CD8-positive, alpha-beta memory T cell (primary cell): ENCODE measurements at regions not wholly inside any gene's neighbourhood (a gene's known extent, or its start where the extent isn't known, plus 50 kb on each side); places are given as distances from the start of the nearest gene placed in this dataset.
"Not testable (repeated sequence)": the region's sequence is repeated elsewhere in the genome, so short reads cannot be mapped to it uniquely, and the experiment has no call there.

Experiments
- CTCF ChIA-PET: fragments of 350-600 bp; sonication (Branson Sonifier 250); formaldehyde crosslinking; loops from one replicate; lab custom pipeline; 2021; ENCODE audit warnings: antibody characterized with exemption; lab: Charles Lee
- POLR2A ChIA-PET: fragments of 350-600 bp; sonication (Branson Sonifier 250); formaldehyde crosslinking; loops from one replicate; lab custom pipeline; 2021; ENCODE audit warnings: antibody characterized with exemption; lab: Charles Lee
- DNase-seq, 5 donors: peaks; one replicate each; pipeline versions ENCODE4 v3.0.0 to v3.0.0-alpha.2; 2020 to 2022; ENCODE audit warnings: mixed read lengths in 1 of 5
- H3K27ac ChIP-seq: one replicate; pipeline ENCODE4 v1.7.0; 2013; ENCODE audit warnings: low read depth, mild to moderate bottlenecking, low read length, moderate library complexity
- H3K27me3 ChIP-seq: 2 replicates; pipeline ENCODE4 v1.7.0; 2013; ENCODE audit warnings: low read length, mild to moderate bottlenecking; ENCODE audit not compliant: insufficient read depth, poor library complexity, severe bottlenecking
- H3K36me3 ChIP-seq: 2 replicates; pipeline ENCODE4 v1.7.0; 2013; ENCODE audit warnings: mild to moderate bottlenecking, low read length, moderate library complexity; ENCODE audit not compliant: insufficient read depth
- H3K4me1 ChIP-seq: 2 replicates; pipeline ENCODE4 v1.7.0; 2013; ENCODE audit warnings: mild to moderate bottlenecking, low read length, moderate library complexity; ENCODE audit not compliant: insufficient read depth
- H3K4me3 ChIP-seq: 2 replicates; pipeline ENCODE4 v1.7.0; 2013; ENCODE audit warnings: mild to moderate bottlenecking, low read length
- H3K9me3 ChIP-seq: 2 replicates; pipeline ENCODE4 v1.7.0; 2013; ENCODE audit warnings: mild to moderate bottlenecking, low read length
- H3K27ac Mint-ChIP-seq, 8 donors: one replicate each; pipeline ENCODE4 v1.8.0; 2020 to 2021; ENCODE audit warnings: mixed read lengths in 8 of 8, mild to moderate bottlenecking in 6 of 8, inconsistent platforms in 3 of 8, moderate library complexity in 3 of 8
- H3K27me3 Mint-ChIP-seq, 2 donors: one replicate each; pipeline ENCODE4 v1.8.0; 2020 to 2021; ENCODE audit warnings: mixed read lengths in 2 of 2, mild to moderate bottlenecking in 1 of 2, moderate library complexity in 1 of 2
- H3K36me3 Mint-ChIP-seq, 3 donors: one replicate each; pipeline ENCODE4 v1.8.0; 2020 to 2021; ENCODE audit warnings: mixed read lengths in 3 of 3, inconsistent platforms in 1 of 3, mild to moderate bottlenecking in 1 of 3
- H3K4me1 Mint-ChIP-seq, 3 donors: one replicate each; pipeline ENCODE4 v1.8.0; 2020 to 2021; ENCODE audit warnings: mixed read lengths in 3 of 3, inconsistent platforms in 1 of 3, mild to moderate bottlenecking in 1 of 3
- H3K4me3 Mint-ChIP-seq, 7 donors: one replicate each; pipeline ENCODE4 v1.8.0; 2020 to 2021; ENCODE audit warnings: mixed read lengths in 7 of 7, mild to moderate bottlenecking in 6 of 7, moderate library complexity in 4 of 7, inconsistent platforms in 2 of 7
- H3K9me3 Mint-ChIP-seq, 5 donors: one replicate each; pipeline ENCODE4 v1.8.0; 2020 to 2022; ENCODE audit warnings: mixed read lengths in 5 of 5, mild to moderate bottlenecking in 3 of 5, moderate library complexity in 2 of 5, inconsistent platforms in 1 of 5

DNA sequence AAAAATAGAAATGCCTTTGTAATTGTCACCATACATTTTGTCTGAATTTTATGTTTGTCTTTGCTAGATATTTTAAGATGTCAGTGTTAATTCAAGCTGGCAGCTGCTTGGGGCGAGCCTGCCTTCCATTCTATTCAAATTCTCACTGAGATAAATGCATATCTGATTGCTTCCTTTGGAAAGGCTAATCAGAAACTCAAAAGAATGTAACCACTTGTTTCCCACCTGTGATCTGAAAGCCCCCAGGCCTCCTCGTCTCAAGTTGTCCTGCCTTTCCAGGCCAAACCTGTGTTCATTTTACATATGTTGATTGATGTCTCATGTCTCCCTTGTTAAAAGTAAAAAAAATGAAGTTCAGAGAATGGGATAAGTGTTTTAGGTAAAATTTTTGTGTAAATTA, 318.7 kb upstream of the TECRL start:
- H3K27me3 Mint-ChIP-seq = no peaks in the 10 kb centered on the region
- POLR2A ChIA-PET = no interaction called here
- no peak overlapping the region for H3K27ac Mint-ChIP-seq
- Histone ChIP-seq H3K27ac (no peak overlapping the region), H3K36me3 (no peaks in the 10 kb centered on the region), H3K9me3 (no peaks in the 10 kb centered on the region), H3K27me3 (no peaks in the 10 kb centered on the region), H3K4me3 (no peak overlapping the region), H3K4me1 (no peaks in the 10 kb centered on the region)
- no peaks in the 10 kb centered on the region for H3K4me1 Mint-ChIP-seq
- H3K4me3 Mint-ChIP-seq = no peak overlapping the region
- DNase-seq = no peak
- CTCF ChIA-PET = no interaction called here
- H3K36me3 Mint-ChIP-seq = no peaks in the 10 kb centered on the region
- H3K9me3 Mint-ChIP-seq = peaks cover 8 to 32% (median 16%) of the 10 kb centered on the region in 5 donors

DNA sequence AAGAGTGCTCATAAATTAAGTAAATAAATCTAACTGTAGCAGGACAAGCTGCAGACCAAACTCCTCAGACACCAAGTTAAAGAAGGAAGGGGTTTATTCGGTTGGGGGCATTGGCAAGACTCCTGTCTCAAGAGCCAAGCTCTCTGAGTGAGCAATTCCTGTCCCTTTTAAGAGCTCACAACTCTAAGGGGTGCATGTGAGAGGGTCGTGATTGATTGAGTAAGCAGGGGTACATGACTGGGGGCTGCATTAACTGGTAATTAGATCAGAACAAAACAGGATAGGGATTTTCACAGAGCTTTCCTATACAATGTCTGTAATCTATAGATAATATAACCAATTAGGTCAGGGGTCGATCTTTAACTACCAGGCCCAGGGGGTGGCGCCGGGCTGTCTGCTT, 318.1 kb upstream of the TECRL start:
- H3K4me1 ChIP-seq, POLR2A ChIA-PET, H3K4me1 Mint-ChIP-seq, H3K27ac Mint-ChIP-seq, DNase-seq, CTCF ChIA-PET, H3K4me3 ChIP-seq, H3K27ac ChIP-seq, H3K4me3 Mint-ChIP-seq, H3K27me3 Mint-ChIP-seq, H3K9me3 ChIP-seq, H3K36me3 Mint-ChIP-seq, H3K36me3 ChIP-seq, H3K27me3 ChIP-seq: not testable (repeated sequence)
- H3K9me3 Mint-ChIP-seq = peaks cover 6 to 30% (median 11%) of the 10 kb centered on the region in 5 donors

DNA sequence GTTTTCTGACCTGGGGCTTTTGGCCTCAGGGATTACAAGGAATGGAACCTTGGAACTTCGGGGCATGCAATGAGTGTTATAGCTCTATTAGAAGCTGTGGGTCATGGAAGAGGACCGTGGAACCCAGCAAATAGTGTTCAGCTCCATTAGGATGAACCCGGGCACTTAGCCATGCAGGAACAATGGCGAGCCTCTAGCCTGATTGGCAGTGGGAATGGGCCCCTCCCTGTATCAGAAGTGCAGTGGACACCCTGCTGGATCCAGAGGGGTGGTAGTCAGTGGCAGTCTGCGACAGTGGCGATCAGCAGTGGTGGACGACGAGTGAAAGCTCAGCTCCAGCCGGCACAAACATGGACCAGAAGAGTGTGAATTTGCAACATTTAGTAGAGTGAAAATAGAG, 315.4 kb upstream of the TECRL start:
- Histone ChIP-seq H3K36me3 (no peaks in the 10 kb centered on the region), H3K9me3 (no peaks in the 10 kb centered on the region), H3K4me1 (no peaks in the 10 kb centered on the region), H3K27ac (no peak overlapping the region), H3K4me3 (no peak overlapping the region), H3K27me3 (no peaks in the 10 kb centered on the region)
- CTCF ChIA-PET = no interaction called here
- Mint-ChIP-seq H3K4me1 (no peaks in the 10 kb centered on the region), H3K4me3 (no peak overlapping the region), H3K9me3 (peaks cover 3 to 31% (median 11%) of the 10 kb centered on the region in 5 donors), H3K27ac (no peak overlapping the region), H3K36me3 (no peaks in the 10 kb centered on the region), H3K27me3 (no peaks in the 10 kb centered on the region)
- POLR2A ChIA-PET = no interaction called here
- DNase-seq = no peak

DNA sequence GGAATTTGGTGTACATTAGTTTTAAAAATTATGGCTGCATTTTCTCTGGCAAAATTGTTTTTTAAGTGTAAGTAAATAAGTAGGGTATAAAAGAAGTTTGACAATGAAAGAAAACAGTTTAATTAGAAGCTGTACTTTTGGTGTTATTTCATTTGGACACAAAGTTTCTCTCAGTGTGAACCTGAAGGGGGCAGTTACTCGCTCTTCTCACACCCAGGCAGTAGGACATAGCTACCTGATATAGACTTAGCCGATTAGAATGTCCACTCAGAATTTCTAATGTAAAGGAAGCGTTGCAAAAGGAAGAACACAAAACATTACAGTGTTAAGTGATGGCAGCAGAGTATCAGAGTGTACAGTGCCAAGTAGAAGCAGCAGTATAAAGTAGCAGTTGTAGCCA, 311.9 kb upstream of the TECRL start:
- no peaks in the 10 kb centered on the region for H3K4me1 Mint-ChIP-seq
- no peaks in the 10 kb centered on the region for H3K9me3 ChIP-seq
- ChIA-PET CTCF (no interaction called here), POLR2A (no interaction called here)
- DNase-seq = no peak
- no peak overlapping the region for H3K27ac ChIP-seq
- H3K27me3 Mint-ChIP-seq = no peaks in the 10 kb centered on the region
- H3K4me1 ChIP-seq = no peaks in the 10 kb centered on the region
- H3K4me3 Mint-ChIP-seq = no peak overlapping the region
- peaks cover 0 to 22% (median 8%) of the 10 kb centered on the region in 5 donors for H3K9me3 Mint-ChIP-seq
- H3K36me3 Mint-ChIP-seq = peaks cover 0 to 2% (median 0%) of the 10 kb centered on the region in 3 donors
- H3K4me3 ChIP-seq = no peak overlapping the region
- H3K27ac Mint-ChIP-seq = no peak overlapping the region
- H3K36me3 ChIP-seq = no peaks in the 10 kb centered on the region
- no peaks in the 10 kb centered on the region for H3K27me3 ChIP-seq

DNA sequence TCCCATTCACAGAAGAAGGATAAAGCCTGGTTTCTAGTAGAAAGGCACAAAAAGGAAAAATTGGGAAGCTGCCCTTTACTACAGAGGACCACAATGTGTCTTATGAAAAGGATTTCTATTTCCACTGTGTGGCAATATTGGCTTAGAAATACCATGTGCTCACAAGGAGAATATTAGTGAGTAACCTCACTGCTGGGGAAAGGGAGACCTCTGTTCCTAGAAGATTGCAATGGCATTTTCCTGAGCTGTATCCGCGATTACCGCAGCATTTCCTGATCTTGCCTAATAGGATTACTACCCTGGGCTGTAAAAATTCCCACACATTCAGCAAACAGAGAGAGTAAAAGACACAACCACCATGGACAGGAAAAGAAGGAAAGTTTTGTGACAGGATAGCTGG, 308.8 kb upstream of the TECRL start:
- peaks cover 0 to 30% (median 5%) of the 10 kb centered on the region in 5 donors for H3K9me3 Mint-ChIP-seq
- H3K4me1 Mint-ChIP-seq = no peaks in the 10 kb centered on the region

DNA sequence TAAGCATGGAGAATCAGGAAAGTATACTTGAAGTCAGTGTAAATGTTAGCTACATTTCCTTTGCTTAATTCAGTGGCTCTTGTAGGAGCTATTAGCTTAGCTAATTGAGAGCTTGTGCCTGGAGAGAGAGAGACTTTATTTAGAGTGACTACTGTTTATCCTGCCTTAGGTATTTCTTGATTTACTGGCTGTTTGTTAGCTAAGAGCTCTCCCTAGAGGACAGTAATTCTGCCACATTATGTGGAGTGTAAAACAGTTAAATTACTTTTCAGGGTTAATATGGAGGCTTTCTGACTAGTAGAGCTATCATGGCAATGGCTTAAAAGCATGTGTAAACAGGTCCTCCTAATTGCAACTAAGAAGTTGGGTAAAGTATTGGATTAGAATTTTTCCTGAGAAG, 306.5 kb upstream of the TECRL start:
- Histone ChIP-seq H3K36me3 (no peaks in the 10 kb centered on the region), H3K9me3 (no peaks in the 10 kb centered on the region), H3K4me1 (no peaks in the 10 kb centered on the region), H3K27me3 (no peaks in the 10 kb centered on the region), H3K27ac (no peak overlapping the region), H3K4me3 (no peak overlapping the region)
- Mint-ChIP-seq H3K27me3 (no peaks in the 10 kb centered on the region), H3K4me3 (no peak overlapping the region), H3K4me1 (no peaks in the 10 kb centered on the region), H3K9me3 (peaks cover 0 to 24% (median 0%) of the 10 kb centered on the region in 5 donors), H3K36me3 (peaks cover 0 to 2% (median 0%) of the 10 kb centered on the region in 3 donors), H3K27ac (no peak overlapping the region)
- DNase-seq = no peak
- POLR2A ChIA-PET = no interaction called here
- CTCF ChIA-PET = no interaction called here

More for the DNA sequence above, 308.8 kb upstream of the TECRL start:
- Histone ChIP-seq H3K9me3 (no peaks in the 10 kb centered on the region), H3K36me3 (no peaks in the 10 kb centered on the region), H3K27ac (no peak overlapping the region), H3K4me3 (no peak overlapping the region), H3K4me1 (no peaks in the 10 kb centered on the region), H3K27me3 (no peaks in the 10 kb centered on the region)
- no peak overlapping the region for H3K4me3 Mint-ChIP-seq
- no peaks in the 10 kb centered on the region for H3K27me3 Mint-ChIP-seq
- CTCF ChIA-PET = no interaction called here
- POLR2A ChIA-PET = no interaction called here
- no peak for DNase-seq
- no peak overlapping the region for H3K27ac Mint-ChIP-seq
- H3K36me3 Mint-ChIP-seq = peaks cover 0 to 2% (median 0%) of the 10 kb centered on the region in 3 donors

DNA sequence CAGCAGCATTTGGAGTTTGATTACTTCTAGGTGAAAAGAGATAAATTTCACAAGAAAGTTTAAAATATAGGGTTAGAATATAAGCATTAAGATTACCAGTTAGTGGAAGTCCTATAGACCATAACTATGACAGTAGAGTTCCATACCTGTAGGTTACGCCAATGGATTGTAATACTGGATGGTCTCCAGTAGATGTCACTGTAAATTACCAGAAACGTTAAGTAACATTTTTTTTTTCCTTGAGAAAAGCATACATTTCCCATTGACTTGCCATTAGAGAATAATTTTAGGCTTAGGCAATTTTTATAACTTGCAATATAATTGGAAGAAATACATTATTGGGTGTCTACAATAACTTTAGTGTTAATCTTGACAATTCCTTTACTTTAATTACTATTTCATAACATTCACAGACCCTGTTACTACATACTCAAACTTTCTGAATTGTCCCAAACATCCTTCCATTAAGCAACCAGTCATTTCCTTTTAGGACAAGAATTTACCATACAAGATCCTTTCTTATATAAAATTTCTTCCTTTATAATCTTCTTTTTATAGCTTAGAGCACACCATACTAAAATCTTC, 304.1 kb upstream of the TECRL start:
- H3K27ac Mint-ChIP-seq = no peak overlapping the region
- H3K27ac ChIP-seq = no peak overlapping the region
- no peaks in the 10 kb centered on the region for H3K9me3 ChIP-seq
- peaks cover 0 to 2% (median 0%) of the 10 kb centered on the region in 3 donors for H3K36me3 Mint-ChIP-seq
- CTCF ChIA-PET = no interaction called here
- no peaks in the 10 kb centered on the region for H3K27me3 Mint-ChIP-seq
- POLR2A ChIA-PET = no interaction called here
- H3K4me3 ChIP-seq = no peak overlapping the region
- H3K27me3 ChIP-seq = no peaks in the 10 kb centered on the region
- H3K36me3 ChIP-seq = no peaks in the 10 kb centered on the region
- no peak overlapping the region for H3K4me3 Mint-ChIP-seq
- no peaks in the 10 kb centered on the region for H3K4me1 ChIP-seq
- no peaks in the 10 kb centered on the region for H3K4me1 Mint-ChIP-seq
- peaks cover 0 to 20% (median 0%) of the 10 kb centered on the region in 5 donors for H3K9me3 Mint-ChIP-seq
- no peak for DNase-seq

DNA sequence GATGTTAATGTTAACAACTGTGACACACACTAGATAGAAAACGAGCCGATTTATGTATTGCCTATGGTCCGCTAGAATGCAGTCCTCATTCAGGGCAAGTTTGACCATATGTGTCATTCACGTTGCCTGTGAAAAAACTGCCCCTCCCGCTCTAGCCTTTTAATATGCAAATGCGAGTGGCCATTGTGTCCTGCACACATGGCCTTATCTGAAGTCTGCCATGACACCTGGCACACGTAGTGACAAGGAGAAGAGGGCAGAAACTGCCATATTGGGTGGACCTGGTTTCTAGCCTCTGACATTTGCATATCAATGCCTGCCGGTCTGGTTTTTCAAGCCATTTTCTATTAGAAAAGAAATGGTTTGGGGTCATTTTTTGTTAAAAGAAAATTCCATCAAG, 303.3 kb upstream of the TECRL start:
- no peaks in the 10 kb centered on the region for H3K4me1 ChIP-seq
- CTCF ChIA-PET = no interaction called here
- H3K4me3 ChIP-seq = no peak overlapping the region
- H3K36me3 Mint-ChIP-seq = peaks cover 0 to 2% (median 0%) of the 10 kb centered on the region in 3 donors
- H3K4me1 Mint-ChIP-seq = no peaks in the 10 kb centered on the region
- no peak overlapping the region for H3K4me3 Mint-ChIP-seq
- no peaks in the 10 kb centered on the region for H3K27me3 Mint-ChIP-seq
- no peak overlapping the region for H3K27ac ChIP-seq
- no peaks in the 10 kb centered on the region for H3K36me3 ChIP-seq
- H3K27me3 ChIP-seq = no peaks in the 10 kb centered on the region
- no peaks in the 10 kb centered on the region for H3K9me3 ChIP-seq
- H3K9me3 Mint-ChIP-seq = peaks cover 0 to 17% (median 0%) of the 10 kb centered on the region in 5 donors
- DNase-seq = no peak
- POLR2A ChIA-PET = no interaction called here
- H3K27ac Mint-ChIP-seq = no peak overlapping the region
